Activated CD4-positive, alpha-beta T cell treated with anti-CD3 and anti-CD28 coated beads, Interleukin-2, amount 10 ng/mL, durations not matched to agents 7 days and 5 days (primary cell): ENCODE measurements at regions not wholly inside any gene's neighbourhood (a gene's known extent, or its start where the extent isn't known, plus 50 kb on each side); places are given as distances from the start of the nearest gene placed in this dataset.
"Not testable (repeated sequence)": the region's sequence is repeated elsewhere in the genome, so short reads cannot be mapped to it uniquely, and the experiment has no call there.

Experiments used
- CTCF ChIA-PET: fragments of 350-600 bp; sonication (Branson Sonifier 250); formaldehyde crosslinking; loops from one replicate; lab custom pipeline; 2021; ENCODE audit warnings: antibody characterized with exemption; lab: Charles Lee
- POLR2A ChIA-PET: fragments of 350-600 bp; sonication (Branson Sonifier 250); formaldehyde crosslinking; loops from one replicate; lab custom pipeline; 2021; ENCODE audit warnings: antibody characterized with exemption; lab: Charles Lee
- DNase-seq: peaks from one replicate; pipeline ENCODE4 v3.0.0-alpha.2; 2020
- H3K27ac Mint-ChIP-seq: one replicate; pipeline ENCODE4 v1.8.0; 2021; ENCODE audit warnings: mild to moderate bottlenecking, moderate library complexity, mixed read lengths
- H3K27me3 Mint-ChIP-seq: one replicate; pipeline ENCODE4 v1.8.0; 2021; ENCODE audit warnings: mixed read lengths
- H3K36me3 Mint-ChIP-seq: one replicate; pipeline ENCODE4 v1.8.0; 2021; ENCODE audit warnings: low read depth, mixed read lengths
- H3K4me1 Mint-ChIP-seq: one replicate; pipeline ENCODE4 v1.8.0; 2021; ENCODE audit warnings: mixed read lengths
- H3K4me3 Mint-ChIP-seq: one replicate; pipeline ENCODE4 v1.8.0; 2021; ENCODE audit warnings: mild to moderate bottlenecking, moderate library complexity, mixed read lengths
- H3K9me3 Mint-ChIP-seq: one replicate; pipeline ENCODE4 v1.8.0; 2021; ENCODE audit warnings: mixed read lengths

DNA sequence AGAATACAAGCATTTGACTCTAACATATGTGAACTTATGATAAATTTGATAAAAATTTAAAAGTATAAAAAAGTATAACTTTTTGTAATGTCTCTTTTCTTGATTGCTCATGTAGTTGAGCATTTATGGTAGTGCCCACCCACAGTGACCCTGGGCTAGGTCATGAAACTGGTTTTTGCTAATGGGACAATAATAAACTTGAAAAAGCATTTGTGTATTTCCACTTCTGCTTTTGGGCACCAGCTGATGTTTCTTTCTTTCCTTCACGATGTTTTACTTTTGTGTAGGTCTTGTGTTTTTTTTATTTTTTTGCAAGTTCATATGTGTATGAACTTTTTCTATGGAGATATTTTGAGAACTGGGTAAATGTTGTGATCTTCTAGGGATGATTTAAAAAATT, 313.1 kb downstream of the CBLL2 start:
- no peak overlapping the region for H3K27ac Mint-ChIP-seq
- POLR2A ChIA-PET = no interaction called here
- no peak overlapping the region for H3K4me3 Mint-ChIP-seq
- no peak for DNase-seq
- H3K27me3 Mint-ChIP-seq = no peaks in the 10 kb centered on the region
- H3K36me3 Mint-ChIP-seq = no peaks in the 10 kb centered on the region
- CTCF ChIA-PET = no interaction called here
- no peaks in the 10 kb centered on the region for H3K9me3 Mint-ChIP-seq
- no peaks in the 10 kb centered on the region for H3K4me1 Mint-ChIP-seq

DNA sequence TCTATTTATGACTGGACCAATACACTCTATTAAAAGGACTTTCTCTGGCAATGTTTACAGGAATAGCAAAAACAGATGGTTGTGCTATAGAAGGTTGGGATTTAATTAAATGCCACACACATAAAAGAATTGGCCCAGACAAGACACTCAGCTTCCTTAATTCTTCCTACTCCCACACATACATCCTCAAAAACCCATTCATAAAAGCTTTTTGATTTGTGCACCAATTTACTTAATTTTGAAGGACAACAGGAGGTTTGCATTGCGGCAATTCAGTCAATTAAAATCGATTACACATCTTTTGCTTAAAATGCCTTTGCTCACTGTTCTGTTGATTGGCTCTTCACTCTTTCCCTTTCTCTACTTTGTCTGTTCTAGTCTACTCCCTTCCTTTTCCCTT, 317.1 kb downstream of the CBLL2 start:
- no peak overlapping the region for H3K4me3 Mint-ChIP-seq
- no peaks in the 10 kb centered on the region for H3K4me1 Mint-ChIP-seq
- no peak for DNase-seq
- POLR2A ChIA-PET = no interaction called here
- CTCF ChIA-PET = no interaction called here
- no peaks in the 10 kb centered on the region for H3K9me3 Mint-ChIP-seq
- H3K27ac Mint-ChIP-seq = no peak overlapping the region
- no peaks in the 10 kb centered on the region for H3K27me3 Mint-ChIP-seq
- H3K36me3 Mint-ChIP-seq = no peaks in the 10 kb centered on the region

DNA sequence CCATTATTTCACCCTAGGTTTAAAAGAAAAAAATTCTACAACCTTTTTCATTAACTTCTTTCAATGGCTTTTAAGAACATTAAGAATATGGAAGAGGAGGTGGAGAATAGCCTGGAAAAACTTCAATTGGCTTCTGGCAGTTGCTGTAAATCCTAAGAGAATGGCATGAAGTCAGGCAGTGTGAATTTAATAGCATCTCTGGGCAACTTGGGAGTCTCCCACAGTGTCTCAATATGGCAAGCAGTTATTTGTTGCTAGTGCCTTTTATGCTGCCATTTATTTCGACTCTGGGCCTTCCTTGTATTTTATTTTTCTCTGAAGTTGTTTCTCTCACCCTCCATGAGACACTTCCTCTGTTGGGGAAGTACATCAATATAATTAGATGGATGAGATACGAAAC, 322.1 kb downstream of the CBLL2 start:
- H3K4me1 Mint-ChIP-seq = no peaks in the 10 kb centered on the region
- H3K27me3 Mint-ChIP-seq = no peaks in the 10 kb centered on the region
- ChIA-PET POLR2A (no interaction called here), CTCF (no interaction called here)
- no peaks in the 10 kb centered on the region for H3K9me3 Mint-ChIP-seq
- no peaks in the 10 kb centered on the region for H3K36me3 Mint-ChIP-seq
- no peak for DNase-seq
- H3K27ac Mint-ChIP-seq = no peak overlapping the region
- H3K4me3 Mint-ChIP-seq = no peak overlapping the region

DNA sequence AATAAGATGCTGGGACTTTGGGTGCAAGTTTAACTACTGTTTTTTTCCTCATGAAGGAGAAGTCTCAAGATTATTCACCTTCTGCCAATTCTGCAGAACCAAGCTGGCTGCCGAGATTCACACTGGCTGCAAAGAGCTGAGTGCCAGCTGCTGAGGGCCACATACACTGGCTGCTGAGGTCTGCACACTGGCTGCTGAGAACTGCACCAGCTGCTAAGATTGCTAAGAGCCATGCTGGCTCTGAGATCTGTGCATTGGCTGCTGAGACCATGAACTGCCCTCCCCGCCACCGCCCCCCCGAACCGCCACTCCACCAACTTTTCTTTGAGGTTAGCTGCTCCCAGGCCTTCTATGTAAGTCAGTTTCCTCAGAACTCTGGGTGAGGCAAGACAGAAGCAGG, 330.3 kb downstream of the CBLL2 start:
- POLR2A ChIA-PET = no interaction called here
- Mint-ChIP-seq H3K9me3 (peaks cover 10% of the 10 kb centered on the region), H3K36me3 (no peaks in the 10 kb centered on the region), H3K4me1 (no peaks in the 10 kb centered on the region), H3K4me3 (no peak overlapping the region), H3K27me3 (no peaks in the 10 kb centered on the region), H3K27ac (no peak overlapping the region)
- CTCF ChIA-PET = no interaction called here
- DNase-seq = no peak

DNA sequence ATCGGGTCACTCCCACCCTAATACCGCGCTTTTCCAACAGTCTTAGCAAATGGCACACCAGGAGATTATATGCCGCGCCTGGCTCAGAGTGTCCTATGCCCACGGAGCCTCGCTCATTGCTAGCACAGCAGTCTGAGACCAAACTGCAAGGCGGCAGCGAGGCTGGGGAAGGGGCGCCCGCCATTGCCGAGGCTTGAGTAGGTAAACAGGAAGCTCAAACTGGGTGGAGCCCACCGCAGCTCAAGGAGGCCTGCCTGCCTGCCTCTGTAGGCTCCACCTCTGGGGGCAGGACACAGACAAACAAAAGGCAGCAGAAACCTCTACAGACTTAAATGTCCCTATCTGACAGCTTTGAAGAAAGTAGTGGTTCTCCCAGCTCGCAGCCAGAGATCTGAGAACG, 336.7 kb downstream of the CBLL2 start:
- H3K27ac Mint-ChIP-seq, DNase-seq, CTCF ChIA-PET, POLR2A ChIA-PET, H3K4me1 Mint-ChIP-seq, H3K27me3 Mint-ChIP-seq, H3K4me3 Mint-ChIP-seq, H3K36me3 Mint-ChIP-seq: not testable (repeated sequence)
- peaks cover 13% of the 10 kb centered on the region for H3K9me3 Mint-ChIP-seq

DNA sequence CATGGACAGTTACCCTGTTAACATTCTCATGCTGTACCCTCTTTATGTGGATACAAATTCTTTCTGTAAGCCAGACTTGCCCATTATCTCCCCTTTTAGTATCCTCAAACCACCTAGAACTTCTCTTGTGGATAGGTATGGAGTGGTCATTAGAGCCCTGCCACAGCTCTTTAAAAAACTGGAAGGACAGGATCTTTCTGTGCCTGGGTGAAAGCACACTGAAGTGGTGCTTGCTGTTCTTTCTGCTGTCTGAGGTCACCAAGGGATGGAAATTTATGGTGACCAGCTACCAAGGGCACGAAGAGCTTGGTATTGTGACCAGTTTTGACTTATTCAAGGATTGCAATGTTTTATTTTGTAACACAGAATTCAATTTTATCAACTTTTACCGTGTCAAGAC, 344.2 kb downstream of the CBLL2 start:
- no peak overlapping the region for H3K4me3 Mint-ChIP-seq
- ChIA-PET POLR2A (no interaction called here), CTCF (no interaction called here)
- H3K27ac Mint-ChIP-seq = no peak overlapping the region
- H3K4me1 Mint-ChIP-seq = no peaks in the 10 kb centered on the region
- H3K9me3 Mint-ChIP-seq = no peaks in the 10 kb centered on the region
- H3K36me3 Mint-ChIP-seq = no peaks in the 10 kb centered on the region
- DNase-seq = no peak
- H3K27me3 Mint-ChIP-seq = no peaks in the 10 kb centered on the region

DNA sequence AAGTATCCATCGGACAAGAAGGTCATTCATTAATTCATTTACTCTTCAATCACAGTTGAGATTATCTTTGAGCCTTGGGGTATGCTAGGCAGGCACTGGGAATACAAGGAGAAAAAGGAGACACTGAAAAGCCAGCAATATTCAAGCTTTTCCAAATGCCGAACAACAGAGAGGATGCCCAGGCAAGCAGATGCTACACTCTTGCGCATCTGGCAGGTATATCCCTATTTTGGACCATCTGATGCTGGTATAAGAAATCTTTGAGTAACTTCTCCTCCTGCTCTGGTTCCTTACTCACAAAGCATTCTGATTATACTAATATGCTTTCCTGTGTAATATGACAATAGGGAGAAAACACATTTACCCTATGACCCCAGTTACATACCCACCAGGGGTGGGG, 354.9 kb downstream of the CBLL2 start:
- no peak for DNase-seq
- Mint-ChIP-seq H3K36me3 (no peaks in the 10 kb centered on the region), H3K27me3 (no peaks in the 10 kb centered on the region), H3K9me3 (no peaks in the 10 kb centered on the region), H3K4me1 (no peaks in the 10 kb centered on the region), H3K4me3 (no peak overlapping the region), H3K27ac (no peak overlapping the region)
- CTCF ChIA-PET = no interaction called here
- POLR2A ChIA-PET = no interaction called here

DNA sequence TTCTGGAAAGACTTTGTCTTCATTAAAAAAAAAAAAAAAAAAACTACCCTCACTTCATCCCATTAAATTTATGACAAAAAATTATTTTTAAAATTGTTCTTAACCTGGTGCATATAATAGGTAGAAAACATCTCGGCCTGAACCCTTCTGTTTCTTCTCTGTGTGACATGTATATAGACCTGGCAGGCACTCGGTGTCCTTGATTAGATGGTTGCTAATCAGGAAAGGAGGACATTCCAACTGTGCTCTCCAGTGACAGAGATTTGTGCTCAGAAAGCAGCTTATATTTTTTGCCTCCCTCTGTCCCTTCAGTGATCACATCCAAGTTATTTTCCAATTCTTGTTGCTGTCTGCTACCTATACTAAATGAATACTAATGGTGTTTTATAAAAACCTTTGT, 355.6 kb downstream of the CBLL2 start:
- Mint-ChIP-seq H3K27me3 (no peaks in the 10 kb centered on the region), H3K9me3 (no peaks in the 10 kb centered on the region), H3K4me3 (no peak overlapping the region), H3K36me3 (no peaks in the 10 kb centered on the region), H3K27ac (no peak overlapping the region), H3K4me1 (no peaks in the 10 kb centered on the region)
- ChIA-PET POLR2A (no interaction called here), CTCF (no interaction called here)
- no peak for DNase-seq

DNA sequence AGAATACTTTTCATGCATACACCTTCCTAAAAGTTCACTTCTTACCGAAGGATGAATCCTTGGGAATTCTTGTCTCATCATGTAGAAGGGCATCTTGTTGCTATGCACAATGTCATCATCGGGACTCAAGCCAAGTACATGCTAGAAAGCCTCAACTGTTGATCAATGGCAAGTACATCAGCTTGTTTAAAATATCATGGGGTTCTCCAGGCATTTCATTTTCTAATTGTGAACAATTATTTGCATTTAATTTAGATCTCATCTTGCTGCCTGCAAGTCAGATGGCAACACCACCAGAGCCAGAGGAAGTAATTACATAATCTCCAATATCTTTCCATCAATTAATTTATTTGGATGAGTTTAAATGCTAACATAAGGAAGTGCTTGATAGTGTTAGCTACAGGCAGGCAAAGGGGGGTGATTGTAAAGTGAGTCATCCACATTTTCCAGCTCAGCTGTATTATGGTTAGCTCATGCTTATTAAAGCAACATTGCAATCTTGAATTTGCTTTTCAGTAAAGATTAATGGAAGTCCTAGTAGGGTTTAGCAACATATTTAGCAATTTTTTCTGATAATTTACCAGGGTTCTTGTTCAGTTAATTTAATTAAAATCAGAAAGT, 356.5 kb downstream of the CBLL2 start:
- POLR2A ChIA-PET = no interaction called here
- Mint-ChIP-seq H3K27me3 (no peaks in the 10 kb centered on the region), H3K4me1 (no peaks in the 10 kb centered on the region), H3K4me3 (no peak overlapping the region), H3K9me3 (no peaks in the 10 kb centered on the region), H3K36me3 (no peaks in the 10 kb centered on the region), H3K27ac (no peak overlapping the region)
- CTCF ChIA-PET = no interaction called here
- no peak for DNase-seq

DNA sequence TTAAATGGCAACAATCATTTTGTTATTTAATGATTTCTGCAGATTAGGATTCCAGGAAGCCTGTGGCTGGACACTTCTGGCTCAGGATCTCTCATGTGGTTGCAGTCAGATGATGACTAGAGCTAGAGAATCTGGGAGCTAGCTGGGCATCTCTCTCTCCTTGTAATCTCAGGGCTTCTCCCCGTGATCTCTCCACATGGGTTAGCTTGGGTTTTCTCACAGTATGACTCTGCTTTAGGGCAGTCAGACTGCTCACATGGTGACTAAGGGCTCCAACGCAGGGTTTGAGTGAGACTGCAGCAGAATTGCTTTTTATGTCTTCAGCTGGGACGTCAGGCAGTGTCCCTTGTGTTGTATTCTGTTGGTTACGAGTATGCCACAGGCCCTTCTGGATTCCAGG, 361.4 kb downstream of the CBLL2 start:
- Mint-ChIP-seq H3K27ac (no peak overlapping the region), H3K36me3 (no peaks in the 10 kb centered on the region), H3K4me1 (no peaks in the 10 kb centered on the region), H3K4me3 (no peak overlapping the region), H3K9me3 (no peaks in the 10 kb centered on the region), H3K27me3 (no peaks in the 10 kb centered on the region)
- ChIA-PET POLR2A (no interaction called here), CTCF (interaction anchor here (1.1 kb wide), 1 partner anchor 40 kb away, joined by 3 read pairs; no protein-coding TSS in a partner anchor)
- DNase-seq = no peak

DNA sequence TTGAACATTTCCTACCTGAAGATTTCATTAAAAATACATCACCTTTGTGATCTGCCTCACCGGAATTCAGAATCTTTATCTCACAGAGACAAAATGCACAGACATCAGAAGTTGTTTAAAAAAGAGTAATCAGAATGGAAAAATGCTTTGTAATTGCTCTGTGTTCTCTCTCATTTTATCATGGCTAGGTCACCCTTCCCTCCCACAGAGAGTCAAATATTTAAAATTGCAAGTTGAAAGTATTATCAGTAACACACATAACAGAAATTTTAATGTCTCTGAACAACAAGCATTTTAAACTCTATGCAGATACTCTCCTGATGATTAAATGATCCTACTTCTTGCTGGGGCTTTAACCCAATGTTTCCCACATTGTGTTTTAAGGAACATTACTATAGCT, 362.0 kb downstream of the CBLL2 start:
- DNase-seq = no peak
- POLR2A ChIA-PET = no interaction called here
- CTCF ChIA-PET = interaction anchor here (1.1 kb wide), 1 partner anchor 40 kb away, joined by 3 read pairs; no protein-coding TSS in a partner anchor
- no peaks in the 10 kb centered on the region for H3K27me3 Mint-ChIP-seq
- H3K9me3 Mint-ChIP-seq = no peaks in the 10 kb centered on the region
- no peak overlapping the region for H3K27ac Mint-ChIP-seq
- H3K4me1 Mint-ChIP-seq = no peaks in the 10 kb centered on the region
- H3K36me3 Mint-ChIP-seq = no peaks in the 10 kb centered on the region
- H3K4me3 Mint-ChIP-seq = no peak overlapping the region

DNA sequence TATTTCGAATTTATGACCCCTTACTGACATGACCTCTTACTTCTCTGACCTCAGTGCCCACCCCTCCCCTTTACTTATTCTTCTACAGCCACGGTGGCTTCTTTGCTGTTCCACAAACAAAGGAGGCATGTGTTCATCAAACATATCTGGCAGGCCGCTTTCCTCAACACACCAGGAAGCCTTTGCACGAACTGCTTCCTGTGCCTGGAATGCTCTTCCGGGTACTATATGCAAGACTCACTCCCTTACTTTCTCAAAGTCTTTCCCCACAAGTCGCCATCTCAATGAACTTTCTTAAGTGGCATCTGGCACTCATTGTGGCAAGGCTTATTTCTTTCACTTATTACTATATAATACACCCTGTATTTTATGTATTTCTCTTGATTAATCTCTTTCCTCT, 351.5 kb upstream of the DDX53 start:
- POLR2A ChIA-PET = no interaction called here
- H3K4me1 Mint-ChIP-seq = no peaks in the 10 kb centered on the region
- no peaks in the 10 kb centered on the region for H3K9me3 Mint-ChIP-seq

DNA sequence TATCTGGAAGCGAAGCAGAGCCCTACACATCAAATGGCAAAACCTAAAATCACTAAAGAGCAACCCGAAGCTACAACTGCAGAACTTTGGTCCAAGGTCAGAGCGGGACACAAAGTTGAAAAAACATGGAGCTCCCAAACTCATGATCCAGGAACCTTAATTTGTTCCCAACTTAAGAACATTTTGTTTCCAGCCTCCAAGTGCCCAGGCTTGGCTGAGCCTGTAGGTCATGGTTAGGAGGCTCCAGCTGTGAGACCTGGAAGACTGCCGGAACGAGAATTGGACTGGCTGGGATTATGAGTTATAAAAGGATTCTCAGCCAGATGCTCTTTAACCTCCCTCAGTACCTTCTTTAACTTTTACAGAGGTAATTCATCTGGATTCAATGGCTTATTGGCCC, 349.1 kb upstream of the DDX53 start:
- Mint-ChIP-seq H3K4me1 (no peaks in the 10 kb centered on the region), H3K9me3 (no peaks in the 10 kb centered on the region), H3K4me3 (no peak overlapping the region), H3K36me3 (no peaks in the 10 kb centered on the region), H3K27me3 (no peaks in the 10 kb centered on the region), H3K27ac (no peak overlapping the region)
- ChIA-PET POLR2A (no interaction called here), CTCF (interaction anchor here (0.6 kb wide), 1 partner anchor 295 kb away, joined by 3 read pairs; no protein-coding TSS in a partner anchor)
- no peak for DNase-seq

More for the DNA sequence above, 351.5 kb upstream of the DDX53 start:
- Mint-ChIP-seq H3K27me3 (no peaks in the 10 kb centered on the region), H3K4me3 (no peak overlapping the region), H3K36me3 (no peaks in the 10 kb centered on the region), H3K27ac (no peak overlapping the region)
- CTCF ChIA-PET = no interaction called here
- DNase-seq = no peak

DNA sequence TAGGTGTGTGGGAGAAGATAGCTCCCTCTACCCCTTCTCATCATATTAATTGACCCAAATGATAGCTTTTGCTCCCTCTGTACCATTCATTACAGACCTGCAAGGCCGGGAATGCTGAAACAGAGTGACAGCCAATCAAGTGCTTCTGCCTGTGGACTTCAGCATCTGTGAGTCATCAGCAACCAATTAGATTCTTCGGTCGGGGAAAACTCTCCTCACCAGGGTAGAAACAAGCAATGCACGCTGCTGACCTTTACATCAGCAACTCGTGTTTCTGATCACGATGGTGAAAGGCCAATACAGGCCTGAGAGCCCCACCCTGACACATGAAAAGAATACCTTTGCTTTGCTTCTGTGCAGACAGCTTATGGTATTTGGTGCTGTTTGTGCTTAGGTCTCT, 347.2 kb upstream of the DDX53 start:
- H3K27me3 Mint-ChIP-seq = no peaks in the 10 kb centered on the region
- no peak overlapping the region for H3K27ac Mint-ChIP-seq
- no peaks in the 10 kb centered on the region for H3K36me3 Mint-ChIP-seq
- no peak overlapping the region for H3K4me3 Mint-ChIP-seq
- ChIA-PET POLR2A (no interaction called here), CTCF (no interaction called here)
- H3K9me3 Mint-ChIP-seq = no peaks in the 10 kb centered on the region
- no peak for DNase-seq
- no peaks in the 10 kb centered on the region for H3K4me1 Mint-ChIP-seq
